ENCODE measurements at regions not wholly inside any gene's neighbourhood (a gene's known extent, or its start where the extent isn't known, plus 50 kb on each side); places are given as distances from the start of the nearest gene placed in this dataset.

- no peak for DNase-seq
Observed at GRCh38 chr20:59403962-59404314, 103.5 kb downstream of the EDN3 start.

GRCh38 chr20:59404749-59405148 lies 104.3 kb downstream of the EDN3 start:
- no peak for DNase-seq

GRCh38 chr20:59405226-59406200 lies 105.1 kb downstream of the EDN3 start:
- DNase-seq, result peak; percentile 8

GRCh38 chr20:59406446-59406845 lies 106.0 kb downstream of the EDN3 start:
- DNase-seq, result no peak

GRCh38 chr20:59411170-59411569 lies 110.8 kb downstream of the EDN3 start:
- no peak for DNase-seq

GRCh38 chr20:59411589-59411988 lies 111.2 kb downstream of the EDN3 start:
- no peak for DNase-seq

GRCh38 chr20:59412181-59412580 lies 111.8 kb downstream of the EDN3 start:
- no peak for DNase-seq

DNA sequence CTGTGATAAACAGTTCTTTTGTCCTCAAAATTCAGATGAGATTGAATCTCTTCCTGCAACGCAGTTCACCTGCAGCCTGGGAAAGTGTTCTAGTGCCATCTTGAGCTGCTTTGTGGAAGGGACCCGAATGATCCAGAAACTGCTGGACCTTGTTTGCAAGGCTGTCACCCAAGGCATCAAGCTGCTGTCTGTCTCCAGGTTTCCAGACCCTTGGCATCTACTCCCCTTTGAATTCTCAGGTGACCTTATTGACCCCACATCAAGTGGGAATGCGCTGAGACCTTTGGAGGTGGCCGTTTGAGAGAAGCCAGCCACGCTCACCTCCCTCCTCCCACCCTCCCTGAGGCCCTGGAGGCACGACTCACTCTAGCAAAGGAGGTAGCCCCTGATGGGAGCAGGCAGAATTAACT lies 112.5 kb downstream of the EDN3 start:
- no peak for DNase-seq

- DNase-seq, result no peak
Observed at GRCh38 chr20:59413326-59413865, 113.0 kb downstream of the EDN3 start.

DNA sequence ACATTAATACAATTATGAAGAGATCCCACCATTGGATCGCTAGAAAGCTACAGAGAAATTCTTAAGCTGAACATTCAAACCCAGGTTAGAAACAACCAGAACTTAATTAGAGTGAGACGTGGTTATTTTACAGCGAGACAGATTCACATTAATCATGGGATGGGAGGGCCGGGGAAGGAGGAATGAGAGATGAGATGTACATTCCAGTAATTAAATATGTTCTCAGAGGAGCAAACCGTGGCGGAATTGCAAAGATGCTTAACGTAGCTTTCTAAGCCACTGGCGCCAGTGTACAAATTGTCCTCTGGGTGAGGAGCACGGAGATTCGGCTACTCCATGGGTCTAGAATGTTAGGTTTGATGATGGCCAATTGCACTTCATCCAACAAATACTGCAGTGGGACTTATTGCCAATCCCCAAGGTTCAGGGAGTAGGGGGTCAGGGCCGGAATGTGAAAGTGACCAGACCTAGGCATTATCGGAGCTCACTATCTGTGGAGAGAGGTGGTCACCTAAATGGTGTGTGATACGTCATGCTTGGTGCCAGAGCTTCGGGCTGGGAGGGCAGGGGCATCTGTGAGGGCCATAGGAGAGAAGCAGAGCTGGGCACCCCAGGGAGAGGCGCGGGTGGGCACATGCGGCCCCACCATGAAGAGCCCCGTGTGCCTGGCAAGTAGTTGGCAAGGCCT lies 114.7 kb downstream of the EDN3 start:
- no peak for DNase-seq

GRCh38 chr20:59416916-59417315 lies 116.5 kb downstream of the EDN3 start:
- DNase-seq, result no peak

GRCh38 chr20:59421089-59421488 lies 120.7 kb downstream of the EDN3 start:
- no peak for DNase-seq

DNA sequence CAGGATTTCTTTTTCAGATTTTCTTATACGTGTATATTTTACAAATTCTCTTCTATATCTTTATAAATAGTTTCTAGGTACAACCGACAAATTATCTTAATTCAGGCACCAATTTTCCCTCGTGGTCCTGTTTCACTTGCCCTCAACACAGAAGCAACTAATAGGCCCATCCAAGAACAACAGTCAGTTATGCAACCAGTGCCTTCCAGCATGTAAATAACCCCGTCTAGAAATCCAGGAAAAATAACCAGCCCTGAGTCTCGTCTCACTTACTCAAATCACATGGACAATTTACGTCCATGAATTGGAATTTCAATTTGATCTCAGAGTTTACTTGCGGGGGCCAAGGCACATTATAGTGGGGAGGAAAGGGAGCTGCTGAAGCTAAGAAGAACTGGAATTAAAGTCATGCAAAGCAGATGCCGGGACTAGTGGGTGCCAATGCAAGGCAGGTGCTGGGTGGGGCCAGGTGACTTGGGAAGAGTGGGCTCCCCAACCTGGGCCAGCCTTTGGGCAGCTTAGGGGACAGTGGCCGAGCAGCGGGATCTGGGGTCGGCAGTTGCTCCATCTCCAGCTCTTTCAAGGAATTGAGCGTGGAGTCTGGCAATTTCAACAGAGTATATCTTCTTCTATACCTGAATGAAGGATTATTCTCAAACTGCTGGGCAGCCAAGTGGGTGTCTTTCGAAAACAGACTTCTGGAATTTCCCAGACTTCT lies 121.7 kb downstream of the EDN3 start:
- no peak for DNase-seq

DNA sequence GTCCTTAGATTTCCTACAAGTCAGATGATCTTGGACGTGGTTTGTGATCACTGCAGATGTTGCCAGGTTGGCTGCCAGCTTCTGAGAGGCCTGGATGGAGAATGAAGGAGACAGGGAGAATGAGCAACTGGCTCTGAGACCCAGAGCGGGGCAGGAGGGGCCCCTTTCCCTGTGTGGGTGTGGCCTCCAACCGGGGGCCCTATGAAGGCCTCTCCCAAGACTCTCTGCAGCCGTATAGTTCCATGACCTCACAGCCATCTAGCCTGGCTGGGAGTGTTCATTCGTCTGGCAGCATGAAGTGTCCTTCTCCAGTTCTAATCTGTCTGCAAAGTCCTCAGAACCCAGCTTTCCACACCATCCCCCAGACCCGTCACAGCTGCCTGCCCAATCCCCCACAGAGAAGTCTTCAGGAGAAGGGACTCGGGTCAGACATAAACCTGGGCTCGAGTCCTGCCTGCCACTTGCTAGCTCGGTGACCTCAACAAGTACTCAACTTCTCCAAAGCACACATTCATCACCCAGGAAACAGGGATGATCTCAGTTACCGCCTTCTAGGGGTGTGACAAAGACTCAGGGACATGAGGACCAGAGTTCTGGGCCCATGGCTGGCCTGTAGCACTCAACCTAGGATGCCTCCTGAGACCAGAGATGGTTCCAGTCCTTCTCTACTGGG lies 122.6 kb downstream of the EDN3 start:
- DNase-seq, result no peak

DNA sequence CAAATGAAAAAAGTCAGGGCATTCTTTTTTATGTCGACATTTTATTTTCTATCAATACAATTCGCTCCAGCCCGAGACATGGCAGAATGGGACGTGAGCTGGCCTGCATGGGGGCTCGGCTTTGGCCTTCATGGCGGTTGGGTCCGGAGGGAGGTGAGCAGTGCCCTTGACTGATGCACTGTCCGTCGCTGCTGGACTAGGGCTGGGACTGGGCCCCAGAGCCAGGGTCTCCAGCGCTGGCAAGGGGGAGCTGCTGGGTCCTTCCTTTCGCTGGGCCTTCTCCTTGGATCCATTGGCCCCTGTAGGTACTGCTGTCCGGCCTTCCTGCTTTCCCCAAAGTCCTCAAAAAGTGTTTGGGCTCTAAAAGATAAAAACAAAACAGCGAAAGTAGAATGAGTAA lies 124.6 kb downstream of the EDN3 start:
- DNase-seq, result no peak

GRCh38 chr20:59425572-59425971 lies 125.2 kb downstream of the EDN3 start:
- DNase-seq, result no peak

- no peak for DNase-seq
Observed at GRCh38 chr20:59428006-59428405, 127.6 kb downstream of the EDN3 start.

GRCh38 chr20:59428441-59429205 lies 128.2 kb downstream of the EDN3 start:
- DNase-seq, result no peak

- DNase-seq, result no peak
Observed at GRCh38 chr20:59429396-59429795, 129.0 kb downstream of the EDN3 start.

GRCh38 chr20:59431014-59431413 lies 130.6 kb downstream of the EDN3 start:
- no peak for DNase-seq

DNA sequence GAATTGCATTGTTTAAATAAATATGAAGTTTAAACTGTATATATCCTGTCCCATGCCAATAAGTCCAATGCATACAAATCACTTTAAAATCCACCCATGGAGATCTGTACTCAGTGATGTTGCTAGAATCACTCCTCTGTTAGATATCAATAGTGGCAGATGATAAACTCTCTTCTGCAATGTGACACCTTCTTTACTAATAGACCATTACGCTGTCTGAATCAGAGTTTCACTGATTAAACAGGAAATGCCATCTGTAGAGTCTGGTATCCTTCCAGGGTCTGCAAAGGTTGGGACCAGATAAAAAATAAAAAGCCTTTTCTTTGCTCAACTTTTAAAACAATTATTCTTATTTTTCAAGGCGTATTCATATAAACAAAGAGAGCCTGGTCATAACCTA lies 134.5 kb downstream of the EDN3 start:
- DNase-seq, result no peak

- DNase-seq, result peak; percentile 48
Observed at GRCh38 chr20:59435518-59435917, 135.1 kb downstream of the EDN3 start.

Data from NCI-H146 (cell line).